ENCODE measurements at regions not wholly inside any gene's neighbourhood (a gene's known extent, or its start where the extent isn't known, plus 50 kb on each side); places are given as distances from the start of the nearest gene placed in this dataset.
A peak's percentile ranks its signal among the peaks of the same experiment; 100 is the strongest.
"Not testable (repeated sequence)": the region's sequence is repeated elsewhere in the genome, so short reads cannot be mapped to it uniquely, and the experiment has no call there.

DNA sequence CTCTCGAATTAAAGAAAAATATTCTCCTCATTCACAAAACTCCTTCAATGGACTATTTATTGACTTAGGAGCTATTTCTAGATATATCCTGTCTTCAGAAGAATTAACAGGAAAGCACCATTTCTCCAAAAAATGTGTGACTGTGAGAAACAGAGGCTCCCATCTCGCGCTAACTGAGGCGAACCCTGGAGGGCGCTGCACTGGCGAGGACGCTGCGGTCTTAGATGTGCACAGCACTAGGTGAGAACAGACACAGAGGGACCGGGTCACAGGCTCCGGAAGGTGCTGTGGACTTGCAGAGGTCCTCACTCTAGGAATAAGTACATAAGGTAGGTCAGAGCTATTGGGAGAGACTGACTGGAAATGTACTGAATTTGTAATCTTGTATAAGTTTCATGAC lies 229.7 kb upstream of the SLC35G4 start:
- no peak for DNase-seq

DNA sequence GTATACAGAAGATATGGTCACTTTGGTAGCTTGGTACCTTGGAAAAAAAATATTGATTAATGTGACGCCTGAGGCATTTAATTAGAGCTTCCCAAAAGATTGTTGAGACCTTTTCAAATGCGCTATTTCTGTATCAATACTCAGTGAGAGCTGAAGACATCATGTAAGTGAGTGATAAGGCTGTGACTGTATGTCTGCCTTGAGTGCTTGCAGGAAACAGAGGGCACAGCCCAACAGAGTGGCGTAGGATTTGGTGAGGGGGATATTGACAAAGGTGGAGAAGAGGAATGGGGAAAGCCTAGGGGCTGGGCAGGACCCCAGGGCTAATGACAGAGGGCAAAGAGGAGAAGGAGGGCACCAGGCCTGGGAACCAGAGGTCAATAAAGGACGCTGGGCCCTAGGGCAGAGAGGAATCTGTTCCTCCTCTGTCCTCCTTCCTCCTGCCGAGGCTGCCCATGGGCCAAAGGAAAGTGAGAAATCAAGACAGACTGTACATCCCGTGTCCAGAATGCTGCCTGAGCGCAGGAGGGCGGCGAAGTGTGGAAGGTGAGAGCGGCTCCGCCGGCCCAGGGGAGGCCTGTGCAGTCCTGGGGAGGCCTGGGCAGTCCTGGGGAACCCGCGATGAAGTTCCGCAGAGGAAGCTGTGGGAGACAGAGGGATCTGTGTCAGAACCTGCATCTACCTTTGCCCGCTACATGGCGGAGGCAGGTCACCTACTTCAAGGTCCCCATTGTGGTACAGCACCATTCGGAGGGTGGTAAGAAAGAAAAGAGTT lies 228.6 kb upstream of the PIEZO2 start:
- DNase-seq: no peak

GRCh38 chr18:11372163-11372562 lies 222.8 kb upstream of the PIEZO2 start:
- DNase-seq: no peak

GRCh38 chr18:11369556-11369955 lies 220.2 kb upstream of the PIEZO2 start:
- no peak for DNase-seq

GRCh38 chr18:11368020-11368419 lies 218.7 kb upstream of the PIEZO2 start:
- peak; percentile 43 for DNase-seq

GRCh38 chr18:11367351-11367750 lies 218.0 kb upstream of the PIEZO2 start:
- no peak for DNase-seq

- DNase-seq: peak; percentile 56
These were observed 217.0 kb upstream of the PIEZO2 start for GRCh38 chr18:11366410-11366809.

GRCh38 chr18:11362856-11363255 lies 213.5 kb upstream of the PIEZO2 start:
- DNase-seq: no peak

DNA sequence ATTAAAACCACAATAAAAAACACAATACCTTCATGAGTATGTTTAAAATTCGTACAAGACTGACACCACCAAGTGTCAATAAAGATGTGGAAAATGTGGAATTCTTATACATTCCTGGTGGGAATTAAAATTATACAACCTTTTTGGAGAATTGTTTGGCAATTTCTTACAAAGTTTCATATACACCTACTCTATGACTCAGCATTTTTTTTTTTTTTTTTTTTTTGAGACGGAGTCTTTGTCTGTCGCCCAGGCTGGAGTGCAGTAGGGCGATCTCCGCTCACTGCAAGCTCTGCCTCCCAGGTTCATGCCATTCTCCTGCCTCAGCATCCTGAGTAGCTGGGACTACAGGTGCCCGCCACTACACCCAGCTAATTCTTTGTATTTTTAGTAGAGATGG lies 212.5 kb upstream of the PIEZO2 start:
- not testable (repeated sequence) for DNase-seq

DNA sequence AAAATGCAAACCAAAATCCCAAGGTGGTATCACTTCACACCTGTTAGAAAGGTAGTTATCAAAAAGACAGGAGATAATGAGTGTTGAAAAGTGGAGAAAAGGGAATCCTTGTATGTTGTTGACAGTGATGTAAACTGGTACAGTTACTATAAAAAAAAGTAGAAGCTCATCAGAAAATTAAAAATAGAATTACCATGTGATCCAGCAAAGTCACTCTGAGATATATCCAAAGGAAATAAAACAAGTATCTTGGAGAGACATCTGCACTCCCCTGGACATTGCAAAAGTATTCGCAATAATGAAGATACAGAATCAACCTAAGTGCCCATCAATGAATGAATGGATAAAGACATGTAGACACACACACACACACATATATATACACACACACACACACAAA lies 208.3 kb upstream of the PIEZO2 start:
- DNase-seq: no peak

- not testable (repeated sequence) for DNase-seq
These were observed 195.2 kb upstream of the PIEZO2 start for GRCh38 chr18:11344576-11344975.

- no peak for DNase-seq
These were observed 193.7 kb upstream of the PIEZO2 start for GRCh38 chr18:11343096-11343495.

DNA sequence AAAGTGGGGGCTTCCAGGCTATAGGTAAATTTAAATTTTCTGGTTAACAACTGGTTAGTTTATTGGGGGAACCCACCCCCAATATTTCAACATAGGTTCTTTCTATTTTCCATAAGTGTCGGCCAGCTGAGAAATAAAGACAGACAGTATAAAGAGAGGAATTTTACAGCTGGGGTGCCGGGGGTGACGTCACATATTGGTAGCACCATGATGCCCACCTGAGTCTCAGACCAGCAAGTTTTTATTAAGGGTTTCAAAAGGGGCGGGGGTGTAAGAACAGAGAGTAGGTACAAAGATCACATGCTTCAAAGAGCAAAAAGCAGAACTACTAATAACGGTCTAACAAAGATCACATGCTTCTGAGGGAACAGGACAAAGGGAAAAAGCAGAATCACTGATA lies 192.7 kb upstream of the PIEZO2 start:
- not testable (repeated sequence) for DNase-seq

DNA sequence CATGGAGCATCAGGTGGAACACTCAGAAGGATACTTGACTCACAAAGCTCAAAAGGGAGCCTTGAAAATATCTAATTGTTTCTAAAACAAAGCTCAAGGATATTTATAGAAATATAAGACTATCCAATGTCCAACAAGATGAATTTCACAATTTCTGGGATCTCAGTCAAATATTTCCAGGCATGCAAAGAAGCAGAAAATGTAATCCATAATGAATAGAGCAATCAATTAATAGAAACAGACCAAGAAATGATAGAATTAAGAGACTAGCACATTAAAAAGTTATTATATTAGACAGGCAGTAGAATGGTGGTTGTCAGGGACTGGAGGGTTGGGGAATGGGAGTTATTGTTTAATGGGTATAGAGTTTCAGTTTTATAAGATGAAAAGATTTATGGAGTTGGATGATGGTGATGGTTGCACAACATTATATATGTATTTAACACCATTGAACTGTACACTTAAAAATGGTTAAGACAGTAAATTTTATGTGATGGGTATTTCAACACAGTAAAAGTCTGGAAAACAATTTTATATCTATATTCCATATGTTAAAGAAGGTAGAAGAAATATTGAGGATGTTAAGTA lies 189.9 kb upstream of the PIEZO2 start:
- no peak for DNase-seq

DNA sequence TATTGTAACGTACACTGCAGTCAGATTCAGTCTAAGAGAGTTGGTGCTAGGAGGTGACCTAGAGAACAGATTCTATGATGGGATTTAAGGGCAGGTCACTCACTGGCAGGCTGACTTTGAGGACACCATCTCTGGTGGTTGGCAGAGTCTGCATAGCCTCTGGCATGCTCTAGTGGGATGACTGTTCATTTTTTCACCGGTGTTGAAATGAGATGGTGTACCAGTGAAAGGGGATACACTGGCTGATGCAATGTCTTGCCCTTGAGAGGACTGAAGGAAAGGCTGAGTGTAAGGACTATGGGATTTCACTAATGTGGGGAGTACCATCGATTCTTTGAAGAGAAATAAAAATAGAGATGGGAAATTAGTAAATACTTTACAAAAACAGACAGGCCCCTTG lies 186.9 kb upstream of the PIEZO2 start:
- no peak for DNase-seq

- DNase-seq: peak; percentile 80
These were observed 178.1 kb upstream of the PIEZO2 start for GRCh38 chr18:11327391-11328009.

DNA sequence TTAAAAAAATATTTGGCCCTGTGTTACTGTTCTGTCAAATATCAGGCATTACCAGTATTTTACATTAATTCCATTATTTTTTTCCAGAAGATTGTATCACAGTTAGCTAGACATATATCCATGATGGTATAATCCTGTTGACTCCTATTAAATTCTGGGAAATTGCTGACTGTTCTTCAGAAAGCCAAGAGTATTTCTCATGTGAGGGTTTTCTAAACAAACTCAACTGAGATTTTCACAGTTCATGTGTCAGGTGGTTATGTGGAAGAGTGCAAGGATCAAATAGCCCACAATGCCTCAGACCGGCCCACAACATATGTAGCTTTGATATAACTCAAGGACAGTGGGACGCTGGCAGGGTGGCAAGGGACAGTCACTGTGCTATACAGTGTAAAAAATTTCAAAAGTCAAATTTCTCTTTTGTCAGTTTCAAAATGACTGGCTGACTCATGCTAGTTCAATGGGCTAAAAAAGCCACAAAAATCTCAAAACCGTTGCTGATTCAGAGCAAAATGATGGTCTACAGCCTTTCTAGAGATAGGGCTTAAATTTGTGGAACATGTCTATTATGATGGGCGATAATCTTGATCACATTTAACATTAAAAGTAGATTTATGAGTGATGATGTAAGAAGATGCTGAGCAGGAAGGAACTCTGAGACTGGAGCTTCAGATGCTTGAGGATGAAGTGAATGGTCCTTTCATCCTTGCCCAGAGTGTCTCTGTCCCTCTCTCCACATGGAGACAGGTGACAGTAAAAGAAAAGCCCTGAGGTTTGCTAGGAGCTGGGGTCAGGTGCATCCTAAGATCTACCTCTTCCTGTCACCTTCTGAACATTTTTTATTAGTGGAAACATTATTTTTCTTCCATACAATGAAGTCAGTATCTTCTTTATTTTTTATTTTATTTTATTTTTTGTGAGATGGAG lies 175.8 kb upstream of the PIEZO2 start:
- DNase-seq: peak; percentile 97

GRCh38 chr18:11324510-11324909 lies 175.1 kb upstream of the PIEZO2 start:
- DNase-seq: peak; percentile 32

DNA sequence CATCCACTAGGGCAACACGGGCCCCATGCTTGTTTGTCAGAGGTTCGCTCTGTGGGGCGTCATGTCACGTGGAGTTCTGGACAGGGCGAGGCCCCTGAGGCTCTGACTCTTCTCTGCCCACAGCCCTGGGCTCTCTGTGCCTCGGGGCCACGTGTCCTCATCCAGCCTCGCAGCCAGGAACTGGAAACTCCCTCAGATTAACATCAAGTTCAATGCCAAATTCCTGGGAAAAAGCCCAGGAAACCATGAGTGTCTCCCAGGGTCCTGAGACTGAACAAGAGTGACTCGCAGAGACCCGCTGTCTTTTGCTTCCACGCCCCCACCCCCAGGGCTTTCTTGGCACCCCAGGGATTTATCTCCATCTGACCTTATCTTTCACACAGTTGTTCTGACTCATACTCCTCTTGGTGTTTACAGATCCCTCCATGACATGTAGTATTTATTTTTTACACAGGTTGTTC lies 174.0 kb upstream of the PIEZO2 start:
- DNase-seq: peak; percentile 91

DNA sequence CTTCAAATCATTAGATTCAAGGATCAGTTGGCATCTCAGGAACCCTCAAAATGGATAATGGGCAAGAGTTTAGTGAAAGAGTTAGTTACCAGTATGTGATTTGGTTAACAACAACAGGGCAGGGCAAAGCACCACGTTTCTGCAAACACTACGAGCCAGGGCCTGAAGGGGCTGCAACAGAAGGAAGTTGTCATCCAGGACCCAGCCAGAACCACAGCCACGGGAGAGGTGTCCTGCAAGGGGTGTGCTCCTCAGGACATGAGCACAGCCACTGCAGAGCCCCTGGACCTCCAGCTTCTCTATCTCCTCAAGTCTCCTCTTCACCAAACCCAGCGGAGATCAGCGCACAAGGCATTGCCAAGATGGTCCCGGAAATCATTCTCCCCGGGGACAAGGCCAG lies 173.3 kb upstream of the PIEZO2 start:
- no peak for DNase-seq

- DNase-seq: peak; percentile 55
These were observed 172.6 kb upstream of the PIEZO2 start for GRCh38 chr18:11322006-11322405.

DNA sequence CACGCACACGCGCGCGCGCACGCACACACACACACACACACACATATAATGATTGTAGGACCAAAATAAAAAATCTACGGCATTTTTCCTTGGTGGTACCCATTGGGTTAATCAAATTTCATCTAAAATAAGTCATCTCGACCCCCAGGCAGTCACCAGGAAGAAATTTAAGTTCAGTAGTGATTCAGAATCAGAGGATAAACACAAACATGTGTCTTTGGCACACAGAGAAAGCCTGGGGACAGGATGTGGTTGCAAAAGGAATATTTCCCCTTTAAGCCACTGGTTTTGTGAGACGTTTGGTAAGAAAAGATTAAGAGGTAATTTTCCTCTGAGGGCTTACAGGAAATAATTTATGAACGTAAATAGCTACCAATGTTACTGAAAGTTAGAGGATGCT lies 171.6 kb upstream of the PIEZO2 start:
- DNase-seq: peak; percentile 93

GRCh38 chr18:11316546-11316945 lies 167.2 kb upstream of the PIEZO2 start:
- no peak for DNase-seq
